GM18508 (cell line): ENCODE measurements at regions not wholly inside any gene's neighbourhood (a gene's known extent, or its start where the extent isn't known, plus 50 kb on each side); places are given as distances from the start of the nearest gene placed in this dataset.
"Not testable (repeated sequence)": the region's sequence is repeated elsewhere in the genome, so short reads cannot be mapped to it uniquely, and the experiment has no call there.

Source experiments
- ATAC-seq: cut with Tn5 transposase; IDR thresholded peaks from one replicate; pipeline ENCODE4 v1.9.1; 2021; ENCODE audit warnings: moderate number of reproducible peaks; ENCODE audit not compliant: insufficient read depth, unreplicated experiment

GRCh38 chr3:6750782-6751181, 110.1 kb upstream of the GRM7 start:
- ATAC-seq: no peak

DNA sequence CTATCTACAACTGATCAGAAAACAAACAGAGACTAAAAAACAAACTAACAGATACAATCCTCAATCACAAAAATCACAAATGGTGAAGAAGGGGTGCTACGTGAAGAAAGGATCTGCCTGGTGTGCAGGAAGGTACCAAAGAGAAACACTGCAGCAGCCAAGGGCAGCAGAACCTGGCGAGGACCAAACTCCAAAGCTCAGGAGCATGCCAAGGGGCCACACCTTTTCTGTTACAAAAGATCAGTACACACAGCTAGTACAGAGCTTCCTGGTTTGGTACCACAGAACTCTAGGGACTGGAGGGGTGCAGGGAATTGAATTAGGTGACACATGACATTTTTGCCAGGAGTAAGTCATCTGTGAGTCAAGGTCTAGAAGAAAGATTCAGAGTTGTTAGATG, 107.4 kb upstream of the GRM7 start:
- no peak for ATAC-seq

DNA sequence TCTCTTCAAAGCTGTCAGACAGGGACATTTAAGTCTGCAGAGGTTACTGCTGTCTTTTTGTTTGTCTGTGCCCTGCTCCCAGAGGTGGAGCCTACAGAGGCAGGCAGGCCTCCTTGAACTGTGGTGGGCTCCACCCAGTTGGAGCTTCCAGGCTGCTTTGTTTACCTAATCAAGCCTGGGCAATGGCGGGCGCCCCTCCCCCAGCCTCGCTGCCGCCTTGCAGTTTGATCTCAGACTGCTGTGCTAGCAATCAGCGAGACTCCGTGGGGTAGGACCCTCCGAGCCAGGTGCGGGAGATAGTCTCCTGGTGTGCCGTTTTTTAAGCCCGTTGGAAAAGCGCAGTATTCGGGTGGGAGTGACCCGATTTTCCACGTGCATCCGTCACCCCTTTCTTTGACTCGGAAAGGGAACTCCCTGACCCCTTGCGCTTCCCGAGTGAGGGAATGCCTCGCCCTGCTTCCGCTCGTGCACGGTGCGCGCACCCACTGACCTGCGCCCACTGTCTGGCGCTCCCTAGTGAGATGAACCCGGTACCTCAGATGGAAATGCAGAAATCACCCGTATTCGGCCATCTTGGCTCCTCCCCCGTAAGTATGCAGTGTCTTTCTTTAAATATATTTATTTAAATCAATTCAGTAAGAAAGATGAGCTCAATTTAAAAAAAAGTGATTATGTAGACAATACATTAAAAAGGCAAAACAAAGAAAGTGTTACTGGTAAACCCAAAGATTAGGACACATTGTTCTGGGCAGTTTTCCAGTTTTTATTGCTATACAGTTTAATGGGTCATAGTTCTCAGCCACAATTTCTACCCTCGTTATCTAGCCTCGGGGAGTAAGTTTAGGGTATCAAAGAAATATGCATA, 91.2 kb upstream of the GRM7 start:
- not testable (repeated sequence) for ATAC-seq

DNA sequence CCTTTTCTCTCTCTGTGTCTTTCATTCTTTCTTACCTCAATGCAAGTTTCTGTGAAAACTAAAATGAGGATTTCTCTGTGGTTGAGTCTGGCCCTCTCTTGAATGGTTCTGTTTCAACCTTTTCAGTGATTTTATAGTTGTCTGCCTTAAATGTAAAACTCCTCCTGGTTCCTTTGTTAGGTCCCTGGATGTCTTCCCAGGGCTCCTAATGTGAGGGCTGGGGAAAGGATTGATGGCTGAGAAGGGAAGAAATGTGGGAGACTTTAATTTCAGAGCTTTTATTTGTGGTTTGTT, 90.6 kb upstream of the GRM7 start:
- ATAC-seq: no peak

- no peak for ATAC-seq
Observed at GRCh38 chr3:6771171-6771570, 89.7 kb upstream of the GRM7 start.

DNA sequence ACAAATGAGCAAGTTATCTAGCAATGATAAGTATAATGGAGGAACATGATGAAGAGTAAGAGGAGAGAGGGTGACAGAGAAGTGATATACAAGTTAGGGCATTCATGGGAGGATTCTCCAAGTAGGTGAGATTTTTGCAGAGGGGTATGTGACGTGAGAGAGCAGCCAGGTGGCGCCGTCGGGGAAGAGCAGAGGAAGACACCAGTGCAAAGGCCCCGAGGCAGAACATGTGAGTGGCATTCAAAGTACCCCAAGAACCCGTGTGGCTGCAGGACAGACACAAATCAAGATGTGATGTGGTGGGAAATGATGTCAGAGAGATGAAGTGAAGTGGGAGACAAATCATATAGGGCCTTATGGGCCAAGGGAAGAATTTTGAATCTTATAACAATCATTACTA, 81.8 kb upstream of the GRM7 start:
- no peak for ATAC-seq

DNA sequence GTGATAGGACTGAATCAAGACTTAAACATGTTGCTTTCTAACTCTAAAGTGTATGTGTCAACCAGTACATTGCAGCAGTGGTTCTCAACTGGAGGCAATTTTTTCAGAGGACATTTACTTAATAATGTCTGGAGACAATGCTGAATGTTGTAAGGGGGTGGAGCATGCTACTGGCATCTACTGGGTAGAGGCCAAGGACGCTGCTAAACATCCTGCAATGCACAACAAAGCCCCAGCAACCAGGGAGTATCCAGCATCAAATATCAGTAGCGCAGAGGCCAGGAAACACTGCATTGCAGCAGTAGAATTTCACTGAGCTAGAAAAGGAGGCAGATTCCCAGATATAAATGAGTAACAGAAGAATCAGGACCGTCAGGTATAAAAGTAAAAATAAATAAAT, 79.8 kb upstream of the GRM7 start:
- no peak for ATAC-seq

DNA sequence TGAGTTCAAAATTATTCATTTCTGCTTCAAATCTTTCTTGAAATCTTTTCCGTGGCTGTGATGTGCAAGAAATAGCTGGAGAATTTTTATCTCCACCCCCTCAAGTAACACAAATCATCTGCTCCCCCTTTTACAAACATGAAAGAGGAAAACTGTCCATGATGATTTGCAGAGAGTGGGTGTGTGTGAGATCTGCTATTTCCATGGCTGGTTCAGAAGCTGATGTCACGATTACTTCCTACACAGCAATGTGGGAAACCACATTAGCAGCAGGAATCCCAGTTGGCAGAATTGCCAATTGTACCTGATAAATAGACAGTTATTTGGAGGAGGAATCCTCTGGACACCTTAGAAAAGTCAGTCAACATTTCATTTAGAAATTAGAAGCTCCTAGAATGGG, 75.2 kb upstream of the GRM7 start:
- ATAC-seq: no peak

DNA sequence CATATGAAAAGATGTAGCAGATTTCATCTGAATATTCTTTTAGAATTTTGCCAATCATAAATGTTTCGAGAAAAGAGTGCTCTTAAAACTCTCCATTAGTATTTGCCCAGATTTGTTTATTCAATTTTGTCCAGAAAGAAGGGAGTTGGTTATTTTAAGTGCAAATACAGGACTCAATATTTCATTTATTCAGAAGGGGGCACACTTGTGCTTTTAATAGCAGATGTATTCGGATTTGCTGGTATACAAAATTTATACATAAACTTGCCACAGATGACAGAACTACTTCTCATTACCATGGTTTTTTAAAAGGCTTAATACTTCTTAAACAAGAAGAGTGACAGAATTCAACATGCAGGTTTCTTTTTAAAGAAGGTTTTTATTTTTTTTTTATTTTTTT, 69.8 kb upstream of the GRM7 start:
- no peak for ATAC-seq

DNA sequence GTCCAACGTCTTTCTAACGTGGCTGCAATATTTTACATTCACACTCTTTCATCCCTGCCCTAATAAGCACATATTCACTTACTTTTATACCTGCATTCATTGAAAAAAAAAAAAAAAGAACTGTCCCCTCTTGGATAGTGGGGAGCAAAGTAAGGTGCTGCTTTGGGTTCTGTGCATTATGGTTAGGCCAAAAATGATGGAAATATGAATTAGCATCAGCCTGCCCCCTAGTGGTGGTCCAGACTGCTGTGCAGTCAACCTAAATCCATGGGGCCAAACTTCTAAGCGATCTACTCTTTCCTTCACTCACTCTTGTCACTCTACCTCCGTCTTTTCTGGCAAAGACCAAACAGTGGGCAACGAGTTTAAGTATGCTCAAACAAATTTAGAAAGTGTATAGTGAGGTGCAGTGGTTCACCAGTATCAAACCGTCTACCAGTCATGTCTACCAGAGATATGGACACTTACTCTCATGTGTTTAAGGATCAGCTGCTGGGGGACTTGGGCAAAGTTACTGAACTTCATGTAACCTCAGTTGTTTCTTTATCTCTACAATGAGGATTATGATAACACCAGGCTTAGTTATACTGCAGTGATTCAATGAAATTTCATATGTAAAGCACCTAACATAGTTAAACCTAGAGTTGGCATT, 61.5 kb upstream of the GRM7 start:
- peak; percentile 88 for ATAC-seq

DNA sequence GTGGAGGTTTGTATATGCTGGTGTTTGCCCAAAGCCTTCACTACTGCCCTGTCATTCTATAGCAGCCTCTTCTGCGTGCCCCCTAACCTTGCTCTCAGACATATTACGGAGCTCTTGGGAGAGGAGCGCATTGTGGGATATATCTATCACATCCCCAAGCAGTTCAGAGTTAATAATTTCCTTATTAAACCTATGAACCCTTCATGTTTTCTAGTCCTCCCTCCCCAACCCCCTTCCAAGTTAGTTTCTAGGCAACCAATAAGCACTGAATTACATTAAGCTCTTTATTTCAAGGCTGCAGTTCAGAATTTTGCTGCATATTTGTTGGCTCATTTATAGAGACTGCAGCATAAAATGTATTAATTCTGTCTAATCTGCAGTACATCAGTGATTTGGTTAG, 57.3 kb upstream of the GRM7 start:
- no peak for ATAC-seq

GRCh38 chr3:6805236-6805635, 55.7 kb upstream of the GRM7 start:
- ATAC-seq: no peak

- no peak for ATAC-seq
Observed at GRCh38 chr3:6806991-6807390, 53.9 kb upstream of the GRM7 start.

DNA sequence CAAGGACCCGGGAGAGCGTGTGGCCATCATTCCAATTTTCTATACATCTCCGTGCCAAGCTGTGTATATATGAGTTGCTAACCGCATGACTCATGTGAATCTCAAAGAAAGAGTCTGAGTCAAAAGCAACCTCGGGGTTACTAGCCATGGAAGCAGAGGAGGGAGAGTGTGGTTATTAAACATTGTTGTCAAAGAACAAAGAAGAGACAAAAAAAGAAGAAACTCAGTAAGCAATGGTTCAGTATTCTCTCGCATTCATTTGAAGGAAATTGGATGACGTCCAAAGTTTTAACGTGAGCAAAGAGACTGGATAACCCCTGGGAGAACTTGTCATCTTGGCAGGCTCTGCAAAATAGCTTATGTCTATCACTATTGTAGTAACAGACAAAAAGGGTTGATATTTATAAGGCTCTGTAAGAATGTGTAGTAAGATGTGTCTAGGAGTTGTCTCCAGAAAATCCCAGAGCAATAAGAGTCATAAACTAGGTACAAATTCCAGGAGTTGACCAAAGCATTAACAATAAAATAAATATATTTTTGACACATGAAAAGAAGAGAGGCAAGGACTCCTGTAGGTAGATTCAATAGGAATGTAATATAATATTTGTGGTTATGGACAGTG, 52.8 kb upstream of the GRM7 start:
- no peak for ATAC-seq

DNA sequence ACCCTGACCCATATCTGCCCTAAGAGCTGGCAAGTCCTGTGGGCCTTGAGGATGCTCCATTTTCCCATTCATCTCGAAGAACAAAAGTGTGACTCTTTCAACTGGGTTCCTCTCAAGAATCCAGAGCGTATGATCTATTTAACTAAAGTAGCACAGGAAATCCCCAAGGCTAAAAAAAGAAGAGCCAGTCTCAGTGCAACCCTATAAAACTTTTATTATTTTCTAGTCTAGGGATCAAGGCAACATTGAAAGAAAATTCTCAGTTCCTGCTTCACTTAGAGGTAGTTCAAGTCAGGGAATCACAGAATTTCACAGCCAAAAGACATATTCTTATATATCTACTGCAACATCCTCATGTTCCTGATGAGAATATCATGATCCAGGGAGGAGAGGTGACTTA, 51.6 kb upstream of the GRM7 start:
- ATAC-seq: no peak
